Uterus (tissue), 2 donors: ENCODE measurements at regions not wholly inside any gene's neighbourhood (a gene's known extent, or its start where the extent isn't known, plus 50 kb on each side); places are given as distances from the start of the nearest gene placed in this dataset.

Experiments
- POLR2A ChIP-seq, 2 donors: fragments of 450-650 bp; IDR thresholded peaks; one replicate each; pipeline ENCODE4 v1.6.1; 2016; ENCODE audit warnings: antibody characterized with exemption in 2 of 2, mild to moderate bottlenecking in 1 of 2, moderate library complexity in 1 of 2
- TF ChIP-seq, protein P1 (sequence below), 4 experiments: fragments of 200-600 bp in 2 of 4; fragments of 450-650 bp in 2 of 4; sonication (generic) in 2 of 4; IDR thresholded peaks; one replicate each; pipeline ENCODE4 v1.5.1; 2016 to 2019; ENCODE audit warnings: antibody characterized with exemption in 4 of 4, mild to moderate bottlenecking in 2 of 4, moderate library complexity in 1 of 4

DNA sequence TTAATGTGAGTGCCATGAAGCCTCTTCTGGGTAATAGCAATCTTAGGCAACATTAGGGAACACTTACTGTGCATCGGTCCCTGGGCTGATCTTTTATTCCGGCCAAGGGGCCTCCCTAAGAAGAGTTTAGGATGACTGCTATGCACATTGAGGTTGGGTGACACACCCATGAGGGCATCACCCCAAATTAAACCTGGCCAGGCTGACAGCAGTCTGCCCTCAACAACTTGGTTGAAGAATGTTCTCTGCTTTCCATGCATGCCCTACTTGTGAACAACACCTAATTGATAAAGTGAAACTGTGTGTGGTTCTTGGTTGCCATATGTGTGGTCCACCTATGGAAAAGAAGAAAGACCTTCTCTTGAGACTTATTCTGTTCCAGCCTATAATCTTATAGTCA is 1098.0 kb downstream of the BCL11B start:
- TF ChIP-seq POLR2A (IDR thresholded peaks at IDR 0.05) = no peak
- TF ChIP-seq, protein P1, sequence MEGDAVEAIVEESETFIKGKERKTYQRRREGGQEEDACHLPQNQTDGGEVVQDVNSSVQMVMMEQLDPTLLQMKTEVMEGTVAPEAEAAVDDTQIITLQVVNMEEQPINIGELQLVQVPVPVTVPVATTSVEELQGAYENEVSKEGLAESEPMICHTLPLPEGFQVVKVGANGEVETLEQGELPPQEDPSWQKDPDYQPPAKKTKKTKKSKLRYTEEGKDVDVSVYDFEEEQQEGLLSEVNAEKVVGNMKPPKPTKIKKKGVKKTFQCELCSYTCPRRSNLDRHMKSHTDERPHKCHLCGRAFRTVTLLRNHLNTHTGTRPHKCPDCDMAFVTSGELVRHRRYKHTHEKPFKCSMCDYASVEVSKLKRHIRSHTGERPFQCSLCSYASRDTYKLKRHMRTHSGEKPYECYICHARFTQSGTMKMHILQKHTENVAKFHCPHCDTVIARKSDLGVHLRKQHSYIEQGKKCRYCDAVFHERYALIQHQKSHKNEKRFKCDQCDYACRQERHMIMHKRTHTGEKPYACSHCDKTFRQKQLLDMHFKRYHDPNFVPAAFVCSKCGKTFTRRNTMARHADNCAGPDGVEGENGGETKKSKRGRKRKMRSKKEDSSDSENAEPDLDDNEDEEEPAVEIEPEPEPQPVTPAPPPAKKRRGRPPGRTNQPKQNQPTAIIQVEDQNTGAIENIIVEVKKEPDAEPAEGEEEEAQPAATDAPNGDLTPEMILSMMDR (IDR thresholded peaks at IDR 0.05) = no peak
